SK-N-SH (cell line): ENCODE measurements at regions not wholly inside any gene's neighbourhood (a gene's known extent, or its start where the extent isn't known, plus 50 kb on each side); places are given as distances from the start of the nearest gene placed in this dataset.

Experiments
- CTCF ChIA-PET: fragments of 300-600, 350-600 bp; formaldehyde crosslinking; extraction: SDS; loops from one replicate; lab custom pipeline; 2021; lab: Yijun Ruan, JAX
- POLR2A ChIA-PET: fragments of 350-600 bp; sonication (Branson Sonifier 250); formaldehyde crosslinking; extraction: SDS; loops from one replicate; lab custom pipeline; 2020; ENCODE audit warnings: antibody characterized with exemption, inconsistent platforms; lab: Yijun Ruan, JAX
- DNase-seq: peaks from one replicate; pipeline ENCODE4 v3.0.0; 2012
- H2AFZ ChIP-seq: fragments of 200-600 bp; sonication (generic); 2 replicates; pipeline ENCODE4 v1.8.1; 2016; ENCODE audit warnings: antibody characterized with exemption, mild to moderate bottlenecking, low read depth
- H3F3A ChIP-seq: fragments of 200-600 bp; sonication (generic); replicated peaks from 2 replicates; pipeline ENCODE3; 2016; ENCODE audit warnings: antibody characterized with exemption, mild to moderate bottlenecking; ENCODE audit not compliant: insufficient read depth
- H3K27ac ChIP-seq, 2 experiments: fragments of 200-500 bp in 1 of 2; fragments of 200-600 bp in 1 of 2; sonication (Bioruptor generic) in 1 of 2; sonication (generic), shearing (Covaris generic) in 1 of 2; 2 replicates each; pipeline versions ENCODE4 v1.5.1 to v1.6.1; 2014 to 2016; ENCODE audit warnings: low read depth in 2 of 2, inconsistent platforms in 1 of 2, low read length in 1 of 2, mild to moderate bottlenecking in 1 of 2, mixed read lengths in 1 of 2
- H3K27me3 ChIP-seq: fragments of 200-600 bp; sonication (generic), shearing (Covaris generic); 2 replicates; pipeline ENCODE4 v1.6.1; 2016; ENCODE audit warnings: mixed run types; ENCODE audit not compliant: insufficient read depth
- H3K36me3 ChIP-seq, 2 experiments: fragments of 200-500 bp in 1 of 2; fragments of 200-600 bp in 1 of 2; sonication (Bioruptor generic) in 1 of 2; sonication (generic) in 1 of 2; replicated peaks in 1 of 2; 2 replicates each; pipeline versions ENCODE3 to v1.5.1; 2014 to 2016; ENCODE audit warnings: low read length in 1 of 2, mild to moderate bottlenecking in 1 of 2; ENCODE audit not compliant: insufficient read depth in 2 of 2, control insufficient read depth in 1 of 2
- H3K4me1 ChIP-seq, 2 experiments: fragments of 200-500 bp in 1 of 2; fragments of 200-600 bp in 1 of 2; sonication (Bioruptor generic) in 1 of 2; sonication (generic), shearing (Covaris generic) in 1 of 2; 2 replicates each; pipeline versions ENCODE4 v1.5.1 to v1.6.1; 2014 to 2016; ENCODE audit warnings: low read depth in 1 of 2, low read length in 1 of 2, mixed run types in 1 of 2; ENCODE audit not compliant: insufficient read depth in 2 of 2, control insufficient read depth in 1 of 2
- H3K4me2 ChIP-seq: fragments of 200-600 bp; sonication (generic), shearing (Covaris generic); 2 replicates; pipeline ENCODE4 v1.6.1; 2017; ENCODE audit warnings: mixed run types
- H3K4me3 ChIP-seq, 2 experiments: fragments of 200-500 bp in 1 of 2; fragments of 200-600 bp in 1 of 2; sonication (Bioruptor generic) in 1 of 2; sonication (generic), shearing (Covaris generic) in 1 of 2; 2 replicates each; pipeline versions ENCODE4 v1.5.1 to v1.8.1; 2014 to 2016; ENCODE audit warnings: low read depth in 2 of 2, inconsistent platforms in 1 of 2, low read length in 1 of 2, mild to moderate bottlenecking in 1 of 2, mixed read lengths in 1 of 2, moderate library complexity in 1 of 2
- H3K79me2 ChIP-seq: fragments of 200-600 bp; sonication (generic); 2 replicates; pipeline ENCODE4 v1.8.1; 2017; ENCODE audit warnings: mild to moderate bottlenecking; ENCODE audit not compliant: insufficient read depth
- H3K9ac ChIP-seq: fragments of 200-600 bp; sonication (generic); 2 replicates; pipeline ENCODE4 v1.6.1; 2017; ENCODE audit warnings: mixed run types
- H3K9me2 ChIP-seq: fragments of 200-600 bp; sonication (generic); 2 replicates; pipeline ENCODE4 v1.6.1; 2017; ENCODE audit warnings: mixed run types
- H3K9me3 ChIP-seq: fragments of 200-600 bp; sonication (generic); 2 replicates; pipeline ENCODE4 v1.6.1; 2017; ENCODE audit warnings: mixed run types, mild to moderate bottlenecking, moderate library complexity
- H4K20me1 ChIP-seq: fragments of 200-600 bp; sonication (generic); 2 replicates; pipeline ENCODE4 v1.6.1; 2017; ENCODE audit warnings: mild to moderate bottlenecking, mixed run types; ENCODE audit not compliant: insufficient read depth
- ELF1 ChIP-seq: IDR thresholded peaks from 2 replicates; pipeline ENCODE4 v1.4.0; 2012
- FOSL2 ChIP-seq: IDR thresholded peaks from 2 replicates; pipeline ENCODE4 v1.4.0; 2012; ENCODE audit warnings: low read depth, mild to moderate bottlenecking, moderate library complexity, borderline replicate concordance
- FOXJ3 ChIP-seq: sonication (generic); formaldehyde crosslinking; IDR thresholded peaks from 2 replicates; pipeline ENCODE4 v1.5.1; 2020; ENCODE audit warnings: mild to moderate bottlenecking, missing genetic modification reagents
- FOXM1 ChIP-seq: IDR thresholded peaks from 2 replicates; pipeline ENCODE4 v1.4.0; 2012; ENCODE audit warnings: low read depth, mild to moderate bottlenecking
- GABPA ChIP-seq: IDR thresholded peaks from 2 replicates; pipeline ENCODE4 v1.4.0; 2012; ENCODE audit warnings: low read depth, mild to moderate bottlenecking
- GATA2 ChIP-seq: sonication (generic); formaldehyde crosslinking; IDR thresholded peaks from 2 replicates; pipeline ENCODE4 v1.5.0; 2020; ENCODE audit warnings: mild to moderate bottlenecking, missing genetic modification reagents
- JUND ChIP-seq: IDR thresholded peaks from 2 replicates; pipeline ENCODE4 v1.4.0; 2012
- POLR2AphosphoS5 ChIP-seq: IDR thresholded peaks from 2 replicates; pipeline ENCODE4 v1.6.1; 2012; ENCODE audit warnings: low read depth, low read length
- RCOR1 ChIP-seq: fragments of 150-350 bp; IDR thresholded peaks from 2 replicates; pipeline ENCODE4 v1.6.1; 2017; ENCODE audit warnings: antibody characterized with exemption, low read length
- RFX5 ChIP-seq: IDR thresholded peaks from 2 replicates; pipeline ENCODE4 v1.6.1; 2012; ENCODE audit warnings: mild to moderate bottlenecking, improper control_type of control experiment, low read length
- SMC3 ChIP-seq: IDR thresholded peaks from 2 replicates; pipeline ENCODE4 v1.6.1; 2012; ENCODE audit warnings: low read depth, low read length, improper control_type of control experiment
- TEAD4 ChIP-seq: IDR thresholded peaks from 2 replicates; pipeline ENCODE4 v1.4.0; 2012; ENCODE audit warnings: mild to moderate bottlenecking, borderline replicate concordance; ENCODE audit not compliant: insufficient read depth
- WGBS: methylation state at CpG from one replicate; pipeline ENCODE4 v1.1.6; 2017; ENCODE audit warnings: low lambda C conversion rate; 5-methylcytosine and 5-hydroxymethylcytosine counted together
- TF ChIP-seq, protein P1 (sequence below): IDR thresholded peaks from 2 replicates; pipeline ENCODE4; 2012
- TF ChIP-seq, protein P2 (sequence below): fragments of 150-350 bp; IDR thresholded peaks from 2 replicates; pipeline ENCODE4 v1.6.1; 2016; ENCODE audit warnings: mild to moderate bottlenecking, low read depth, low read length
- TF ChIP-seq, protein P3 (sequence below): IDR thresholded peaks from 2 replicates; pipeline ENCODE4 v1.4.0; 2012; ENCODE audit warnings: low read depth
- TF ChIP-seq, protein P4 (sequence below): fragments of 150-350 bp; IDR thresholded peaks from 2 replicates; pipeline ENCODE4 v1.6.1; 2017; ENCODE audit warnings: antibody characterized with exemption, low read length, low read depth, borderline replicate concordance
- TF ChIP-seq, protein P5 (sequence below): fragments of 200-600 bp; sonication (generic); IDR thresholded peaks from 2 replicates; pipeline ENCODE4 v1.6.1; 2017; ENCODE audit warnings: antibody characterized with exemption, mild to moderate bottlenecking, moderate library complexity

DNA sequence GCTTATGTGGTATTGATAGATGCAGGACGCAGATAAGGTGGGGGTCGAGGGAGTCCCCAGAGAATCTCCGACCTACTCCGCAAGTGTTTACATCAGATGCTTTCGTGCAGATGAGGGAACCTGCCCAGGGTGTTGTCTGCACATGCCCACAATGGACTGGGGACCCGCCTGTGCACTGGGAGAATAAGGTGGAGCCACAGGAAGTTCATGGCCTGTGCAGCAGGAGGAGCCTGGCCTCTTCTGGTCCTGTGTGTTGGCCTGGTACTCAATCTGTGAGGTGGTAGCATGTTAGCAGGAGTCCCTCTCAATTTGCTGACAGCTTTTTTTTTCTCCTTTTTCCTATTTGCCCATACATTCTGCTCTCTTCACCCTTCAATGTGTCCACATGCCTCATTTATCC is 54.1 kb upstream of the AKR1C1 start:
- 62% methylated on average over 6 of the region's 6 CpGs for WGBS
- DNase-seq: no peak
- Histone ChIP-seq H3K27ac (no peak overlapping the region), H3K79me2 (no peaks in the 10 kb centered on the region), H3K4me2 (no peak overlapping the region), H4K20me1 (no peaks in the 10 kb centered on the region), H3K36me3 (no peaks in the 10 kb centered on the region), H3K27me3 (no peaks in the 10 kb centered on the region), H3K9me2 (no peaks in the 10 kb centered on the region), H2AFZ (no peak overlapping the region), H3K9ac (no peak overlapping the region), H3K4me1 (no peaks in the 10 kb centered on the region), H3K4me3 (no peak overlapping the region), H3F3A (no peaks in the 10 kb centered on the region), H3K9me3 (no peaks in the 10 kb centered on the region)
- POLR2A ChIA-PET: no interaction called here
- TF ChIP-seq ELF1: no peak
- TF ChIP-seq FOSL2: no peak
- TF ChIP-seq FOXM1: no peak
- no peak for TF ChIP-seq FOXJ3 (CRISPR knock-in tag)
- no peak for TF ChIP-seq JUND
- no peak for TF ChIP-seq SMC3
- TF ChIP-seq, protein P1, sequence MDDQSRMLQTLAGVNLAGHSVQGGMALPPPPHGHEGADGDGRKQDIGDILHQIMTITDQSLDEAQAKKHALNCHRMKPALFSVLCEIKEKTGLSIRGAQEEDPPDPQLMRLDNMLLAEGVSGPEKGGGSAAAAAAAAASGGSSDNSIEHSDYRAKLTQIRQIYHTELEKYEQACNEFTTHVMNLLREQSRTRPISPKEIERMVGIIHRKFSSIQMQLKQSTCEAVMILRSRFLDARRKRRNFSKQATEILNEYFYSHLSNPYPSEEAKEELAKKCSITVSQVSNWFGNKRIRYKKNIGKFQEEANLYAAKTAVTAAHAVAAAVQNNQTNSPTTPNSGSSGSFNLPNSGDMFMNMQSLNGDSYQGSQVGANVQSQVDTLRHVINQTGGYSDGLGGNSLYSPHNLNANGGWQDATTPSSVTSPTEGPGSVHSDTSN: no peak
- TF ChIP-seq RFX5: no peak
- TF ChIP-seq TEAD4: no peak
- TF ChIP-seq RCOR1: no peak
- TF ChIP-seq, protein P2, sequence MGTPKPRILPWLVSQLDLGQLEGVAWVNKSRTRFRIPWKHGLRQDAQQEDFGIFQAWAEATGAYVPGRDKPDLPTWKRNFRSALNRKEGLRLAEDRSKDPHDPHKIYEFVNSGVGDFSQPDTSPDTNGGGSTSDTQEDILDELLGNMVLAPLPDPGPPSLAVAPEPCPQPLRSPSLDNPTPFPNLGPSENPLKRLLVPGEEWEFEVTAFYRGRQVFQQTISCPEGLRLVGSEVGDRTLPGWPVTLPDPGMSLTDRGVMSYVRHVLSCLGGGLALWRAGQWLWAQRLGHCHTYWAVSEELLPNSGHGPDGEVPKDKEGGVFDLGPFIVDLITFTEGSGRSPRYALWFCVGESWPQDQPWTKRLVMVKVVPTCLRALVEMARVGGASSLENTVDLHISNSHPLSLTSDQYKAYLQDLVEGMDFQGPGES: no peak
- TF ChIP-seq POLR2AphosphoS5: no peak
- no peak for TF ChIP-seq GATA2
- TF ChIP-seq, protein P3, sequence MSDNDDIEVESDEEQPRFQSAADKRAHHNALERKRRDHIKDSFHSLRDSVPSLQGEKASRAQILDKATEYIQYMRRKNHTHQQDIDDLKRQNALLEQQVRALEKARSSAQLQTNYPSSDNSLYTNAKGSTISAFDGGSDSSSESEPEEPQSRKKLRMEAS: no peak
- TF ChIP-seq GABPA: no peak
- TF ChIP-seq, protein P4, sequence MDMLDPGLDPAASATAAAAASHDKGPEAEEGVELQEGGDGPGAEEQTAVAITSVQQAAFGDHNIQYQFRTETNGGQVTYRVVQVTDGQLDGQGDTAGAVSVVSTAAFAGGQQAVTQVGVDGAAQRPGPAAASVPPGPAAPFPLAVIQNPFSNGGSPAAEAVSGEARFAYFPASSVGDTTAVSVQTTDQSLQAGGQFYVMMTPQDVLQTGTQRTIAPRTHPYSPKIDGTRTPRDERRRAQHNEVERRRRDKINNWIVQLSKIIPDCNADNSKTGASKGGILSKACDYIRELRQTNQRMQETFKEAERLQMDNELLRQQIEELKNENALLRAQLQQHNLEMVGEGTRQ: no peak
- TF ChIP-seq, protein P5, sequence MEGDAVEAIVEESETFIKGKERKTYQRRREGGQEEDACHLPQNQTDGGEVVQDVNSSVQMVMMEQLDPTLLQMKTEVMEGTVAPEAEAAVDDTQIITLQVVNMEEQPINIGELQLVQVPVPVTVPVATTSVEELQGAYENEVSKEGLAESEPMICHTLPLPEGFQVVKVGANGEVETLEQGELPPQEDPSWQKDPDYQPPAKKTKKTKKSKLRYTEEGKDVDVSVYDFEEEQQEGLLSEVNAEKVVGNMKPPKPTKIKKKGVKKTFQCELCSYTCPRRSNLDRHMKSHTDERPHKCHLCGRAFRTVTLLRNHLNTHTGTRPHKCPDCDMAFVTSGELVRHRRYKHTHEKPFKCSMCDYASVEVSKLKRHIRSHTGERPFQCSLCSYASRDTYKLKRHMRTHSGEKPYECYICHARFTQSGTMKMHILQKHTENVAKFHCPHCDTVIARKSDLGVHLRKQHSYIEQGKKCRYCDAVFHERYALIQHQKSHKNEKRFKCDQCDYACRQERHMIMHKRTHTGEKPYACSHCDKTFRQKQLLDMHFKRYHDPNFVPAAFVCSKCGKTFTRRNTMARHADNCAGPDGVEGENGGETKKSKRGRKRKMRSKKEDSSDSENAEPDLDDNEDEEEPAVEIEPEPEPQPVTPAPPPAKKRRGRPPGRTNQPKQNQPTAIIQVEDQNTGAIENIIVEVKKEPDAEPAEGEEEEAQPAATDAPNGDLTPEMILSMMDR: no peak
- CTCF ChIA-PET: interaction anchor here (1.3 to 1.8 kb wide), 2 partner anchors 11 to 59 kb away, joined by 3 to 6 read pairs; no protein-coding TSS in a partner anchor
